Right cardiac atrium (tissue), 5 donors: ENCODE measurements at regions not wholly inside any gene's neighbourhood (a gene's known extent, or its start where the extent isn't known, plus 50 kb on each side); places are given as distances from the start of the nearest gene placed in this dataset.

Source experiments
- ATAC-seq, 2 donors: fragments of 200-7000 bp; cut with Tn5 transposase; one replicate each; pipeline versions ENCODE4 v1.8.0 to v1.9.1; 2020; ENCODE audit warnings: moderate library complexity in 2 of 2, mild to moderate bottlenecking in 1 of 2
- DNase-seq, 3 donors: peaks; one replicate each; pipeline ENCODE4 v3.0.0-alpha.2; 2020
- H3K27ac ChIP-seq: one replicate; pipeline ENCODE4 v1.5.1; 2013; ENCODE audit warnings: mild to moderate bottlenecking, low read length, control low read depth, moderate library complexity
- H3K27me3 ChIP-seq: one replicate; pipeline ENCODE4 v1.6.1; 2013; ENCODE audit not compliant: control insufficient read depth, insufficient read depth
- H3K4me1 ChIP-seq: one replicate; pipeline ENCODE4 v1.6.1; 2013; ENCODE audit warnings: low read length; ENCODE audit not compliant: control insufficient read depth, insufficient read depth
- H3K4me3 ChIP-seq: one replicate; pipeline ENCODE4 v1.5.1; 2013; ENCODE audit warnings: low read length, control low read depth
- H3K9me3 ChIP-seq: one replicate; pipeline ENCODE4 v1.6.1; 2013; ENCODE audit warnings: low read length; ENCODE audit not compliant: control insufficient read depth
- WGBS: extraction: QIAGEN DNeasy Blood & Tissue Kit; methylation state at CpG from one replicate; pipeline ENCODE4 v1.1.7; 2013; 5-methylcytosine and 5-hydroxymethylcytosine counted together
- intact Hi-C, 4 donors: fragments of 100-400 bp; cut with DNase I; formaldehyde crosslinking; loops; one replicate each; pipeline versions ENCODE4 v1.11.0 to v1.14.0; 2022 to 2023
- donor health status: healthy with polysubstance abuse.
- donor health status: DM: no; HTN: yes; CAD: no.
- donor health status: DM: no; HTN: no; CAD: no.
- donor health status: DM: no; HTN: yes; CAD: no; lungs with severe emphysema.
- donor health status: DM: yes; HTN: yes; CAD: no.

DNA sequence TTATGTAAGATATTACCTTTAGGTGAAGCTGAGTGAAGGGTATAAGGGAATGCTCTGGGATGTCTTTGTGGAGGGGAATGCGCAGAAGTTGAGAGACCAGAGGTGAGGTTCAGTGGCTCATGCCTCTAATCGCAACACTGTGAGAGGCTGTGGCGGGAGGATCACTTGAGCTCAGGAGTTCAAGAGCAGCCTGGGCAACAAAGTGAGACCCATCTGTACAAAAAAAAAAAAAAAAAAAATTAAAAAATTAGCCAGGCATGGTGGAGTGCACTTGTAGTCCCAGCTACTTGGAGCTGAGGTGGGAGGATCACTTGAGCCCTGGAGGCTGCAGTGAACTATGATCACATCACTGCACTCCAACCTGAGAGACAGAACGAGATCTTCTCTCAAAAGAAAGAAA is 57.3 kb upstream of the SP3 start:
- Histone ChIP-seq H3K4me3 (no peak overlapping the region), H3K27me3 (no peaks in the 10 kb centered on the region), H3K9me3 (no peaks in the 10 kb centered on the region), H3K4me1 (peaks cover 10% of the 10 kb centered on the region), H3K27ac (no peak overlapping the region)
- ATAC-seq (no peak), DNase-seq (no peak)
- intact Hi-C loops: loop anchor here in 1 of 4 donors (10.0 kb wide), 1 partner anchor 58 kb away; the partner anchor contains the start of gene SP3
- 89% methylated on average over 4 of the region's 4 CpGs for WGBS

DNA sequence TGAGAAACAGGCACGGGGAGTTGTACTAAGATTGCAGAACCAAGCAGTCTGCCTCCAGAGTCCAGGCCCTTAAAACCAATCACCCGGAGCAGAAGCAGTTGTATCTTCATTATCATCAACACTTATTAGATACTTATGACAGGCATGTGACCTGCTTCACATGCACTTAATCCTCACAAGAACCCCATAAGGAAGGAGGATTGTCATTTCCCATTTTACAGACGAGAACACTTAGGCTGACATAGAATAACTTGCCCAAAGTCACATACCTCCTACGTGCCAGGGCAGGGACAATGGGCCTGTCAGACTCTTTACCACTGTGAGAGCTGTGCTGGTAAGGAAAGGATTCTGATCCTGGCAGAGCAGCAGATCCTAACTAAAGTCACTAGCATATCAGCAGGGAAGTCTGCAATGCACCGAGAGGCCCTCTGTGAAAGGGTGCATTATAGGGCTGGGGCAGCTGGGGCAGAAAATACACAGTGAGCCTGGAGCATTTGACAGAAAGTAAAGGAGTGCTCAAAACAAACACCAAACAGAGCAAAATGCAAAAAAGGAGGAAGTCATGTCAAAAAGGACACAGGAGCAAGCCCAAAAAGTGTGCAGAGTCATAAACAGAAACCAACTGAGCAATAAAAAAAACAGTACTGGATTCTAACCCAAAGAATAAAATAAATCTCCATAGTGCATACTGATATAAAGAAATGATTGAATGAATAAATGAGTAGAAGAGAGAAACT is 55.9 kb upstream of the SP3 start:
- Histone ChIP-seq H3K27ac (no peak overlapping the region), H3K9me3 (no peaks in the 10 kb centered on the region), H3K4me3 (no peak overlapping the region), H3K4me1 (peaks cover 5% of the 10 kb centered on the region), H3K27me3 (no peaks in the 10 kb centered on the region)
- DNase-seq (no peak), ATAC-seq (no peak)
- intact Hi-C loops: loop anchor here in 1 of 4 donors (10.0 kb wide), 1 partner anchor 56 kb away; the partner anchor contains the start of gene SP3
- WGBS: 65% methylated on average over 5 of the region's 5 CpGs

DNA sequence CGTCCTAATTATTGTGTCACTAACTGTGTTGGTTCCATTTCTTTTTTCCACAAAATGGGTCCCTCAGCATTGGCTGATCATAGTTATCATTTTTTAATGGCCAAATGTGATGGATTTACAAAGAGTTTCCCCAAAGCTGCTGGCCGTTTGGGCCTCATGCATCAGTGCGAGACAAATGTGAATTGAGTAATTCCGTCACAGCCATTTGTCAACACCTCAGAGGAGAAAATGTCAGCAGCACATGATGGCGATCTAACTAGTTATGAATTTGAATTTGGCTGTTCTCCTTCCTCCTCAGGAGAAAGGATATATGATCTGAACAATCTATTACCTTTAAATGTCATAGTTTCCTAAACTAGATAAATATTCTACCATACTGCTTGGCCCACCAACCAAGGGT is 54.9 kb upstream of the SP3 start:
- no peak for DNase-seq
- no peaks in the 10 kb centered on the region for H3K9me3 ChIP-seq
- H3K27ac ChIP-seq: no peak overlapping the region
- no peak for ATAC-seq
- no peaks in the 10 kb centered on the region for H3K27me3 ChIP-seq
- H3K4me3 ChIP-seq: no peak overlapping the region
- WGBS: 70% methylated on average over 5 of the region's 5 CpGs
- intact Hi-C loops: loop anchor here in 1 of 4 donors (10.0 kb wide), 1 partner anchor 55 kb away; the partner anchor contains the start of gene SP3
- H3K4me1 ChIP-seq: peaks cover 5% of the 10 kb centered on the region

DNA sequence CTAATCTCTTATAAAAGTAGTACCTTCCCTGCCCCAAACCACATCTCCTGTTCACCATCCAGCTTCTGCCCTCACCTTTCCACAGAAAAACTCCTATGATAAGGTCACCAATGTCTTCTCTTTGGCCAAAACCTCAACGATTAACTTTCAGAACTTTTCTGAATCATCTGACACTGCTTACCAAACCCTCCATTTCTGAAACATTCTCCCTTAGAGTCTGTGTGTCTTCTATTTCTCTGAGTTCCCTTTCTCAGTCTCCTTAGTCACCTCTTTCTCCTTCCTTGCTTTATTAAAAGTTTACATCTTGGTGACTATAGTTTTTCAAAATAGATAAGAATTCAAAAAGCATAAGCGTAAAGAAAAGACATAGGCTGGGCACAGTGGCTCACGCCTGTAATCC is 51.3 kb upstream of the SP3 start:
- no peaks in the 10 kb centered on the region for H3K4me1 ChIP-seq
- DNase-seq: no peak
- no peaks in the 10 kb centered on the region for H3K27me3 ChIP-seq
- H3K9me3 ChIP-seq: no peaks in the 10 kb centered on the region
- intact Hi-C loops: no loop called here
- WGBS: 94% methylated on average over 3 of the region's 3 CpGs
- H3K4me3 ChIP-seq: no peak overlapping the region
- no peak overlapping the region for H3K27ac ChIP-seq
- no peak for ATAC-seq

DNA sequence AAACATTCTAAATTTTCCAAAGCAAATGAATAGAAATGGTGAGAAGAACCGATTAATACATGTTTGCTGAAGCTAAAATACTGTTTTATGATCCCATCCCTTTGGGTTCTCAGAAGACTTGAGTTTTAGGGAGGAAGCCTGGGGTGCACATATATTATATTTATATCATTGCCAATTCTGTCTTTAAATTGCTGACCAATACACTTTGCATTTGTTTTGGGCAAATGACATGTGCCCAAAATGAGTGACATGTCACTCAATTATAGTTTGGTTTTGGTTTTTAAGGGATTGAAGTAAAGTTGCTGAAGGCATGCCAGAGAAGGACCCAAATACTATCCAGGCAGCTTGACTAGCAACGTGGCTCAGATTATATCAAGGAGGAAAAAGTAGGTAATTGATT is 50.3 kb upstream of the SP3 start:
- intact Hi-C loops: no loop called here
- H3K27me3 ChIP-seq: no peaks in the 10 kb centered on the region
- H3K4me3 ChIP-seq: no peak overlapping the region
- no peak for ATAC-seq
- no peak overlapping the region for H3K27ac ChIP-seq
- WGBS: 73% methylated on average over 2 of the region's 2 CpGs
- DNase-seq: no peak
- no peaks in the 10 kb centered on the region for H3K9me3 ChIP-seq
- no peaks in the 10 kb centered on the region for H3K4me1 ChIP-seq
